AG10803 (cell line): ENCODE measurements at regions not wholly inside any gene's neighbourhood (a gene's known extent, or its start where the extent isn't known, plus 50 kb on each side); places are given as distances from the start of the nearest gene placed in this dataset.
"Not testable (repeated sequence)": the region's sequence is repeated elsewhere in the genome, so short reads cannot be mapped to it uniquely, and the experiment has no call there.

Experiments used
- DNase-seq: peaks from one replicate; pipeline ENCODE4 v3.0.0; 2010; ENCODE audit warnings: low read depth
- H3K4me3 ChIP-seq: 2 replicates; pipeline ENCODE4 v1.5.1; 2011; ENCODE audit warnings: mild to moderate bottlenecking, low read length, control low read depth
- TF ChIP-seq, protein P1 (sequence below): conservative IDR thresholded peaks from 2 replicates; pipeline ENCODE4 v1.5.1; 2011; ENCODE audit warnings: mild to moderate bottlenecking, low read length, control low read depth, inconsistent platforms

DNA sequence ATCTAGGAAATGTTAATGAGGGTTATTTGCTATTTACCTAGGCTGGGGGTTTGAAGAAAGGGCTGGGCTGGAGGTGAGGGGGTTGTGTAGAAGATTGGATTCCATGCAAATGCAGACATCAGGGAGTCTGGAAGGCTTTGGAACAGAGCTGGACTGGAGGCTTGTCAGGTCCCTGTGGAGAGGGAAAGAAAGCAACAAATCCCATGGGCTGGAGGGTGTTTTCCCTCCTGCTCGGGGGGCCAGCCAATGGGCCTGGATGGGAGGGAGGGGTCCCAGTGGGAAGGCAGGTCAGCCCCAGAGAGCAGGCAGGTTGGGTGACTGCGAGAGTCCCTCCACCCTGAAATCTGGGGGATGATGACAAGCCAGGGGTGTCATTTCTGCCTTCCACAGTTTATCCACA lies 431.8 kb downstream of the RPS24 start:
- DNase-seq, result no peak
- H3K4me3 ChIP-seq, result no peak overlapping the region
- TF ChIP-seq, protein P1, sequence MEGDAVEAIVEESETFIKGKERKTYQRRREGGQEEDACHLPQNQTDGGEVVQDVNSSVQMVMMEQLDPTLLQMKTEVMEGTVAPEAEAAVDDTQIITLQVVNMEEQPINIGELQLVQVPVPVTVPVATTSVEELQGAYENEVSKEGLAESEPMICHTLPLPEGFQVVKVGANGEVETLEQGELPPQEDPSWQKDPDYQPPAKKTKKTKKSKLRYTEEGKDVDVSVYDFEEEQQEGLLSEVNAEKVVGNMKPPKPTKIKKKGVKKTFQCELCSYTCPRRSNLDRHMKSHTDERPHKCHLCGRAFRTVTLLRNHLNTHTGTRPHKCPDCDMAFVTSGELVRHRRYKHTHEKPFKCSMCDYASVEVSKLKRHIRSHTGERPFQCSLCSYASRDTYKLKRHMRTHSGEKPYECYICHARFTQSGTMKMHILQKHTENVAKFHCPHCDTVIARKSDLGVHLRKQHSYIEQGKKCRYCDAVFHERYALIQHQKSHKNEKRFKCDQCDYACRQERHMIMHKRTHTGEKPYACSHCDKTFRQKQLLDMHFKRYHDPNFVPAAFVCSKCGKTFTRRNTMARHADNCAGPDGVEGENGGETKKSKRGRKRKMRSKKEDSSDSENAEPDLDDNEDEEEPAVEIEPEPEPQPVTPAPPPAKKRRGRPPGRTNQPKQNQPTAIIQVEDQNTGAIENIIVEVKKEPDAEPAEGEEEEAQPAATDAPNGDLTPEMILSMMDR, result no peak

DNA sequence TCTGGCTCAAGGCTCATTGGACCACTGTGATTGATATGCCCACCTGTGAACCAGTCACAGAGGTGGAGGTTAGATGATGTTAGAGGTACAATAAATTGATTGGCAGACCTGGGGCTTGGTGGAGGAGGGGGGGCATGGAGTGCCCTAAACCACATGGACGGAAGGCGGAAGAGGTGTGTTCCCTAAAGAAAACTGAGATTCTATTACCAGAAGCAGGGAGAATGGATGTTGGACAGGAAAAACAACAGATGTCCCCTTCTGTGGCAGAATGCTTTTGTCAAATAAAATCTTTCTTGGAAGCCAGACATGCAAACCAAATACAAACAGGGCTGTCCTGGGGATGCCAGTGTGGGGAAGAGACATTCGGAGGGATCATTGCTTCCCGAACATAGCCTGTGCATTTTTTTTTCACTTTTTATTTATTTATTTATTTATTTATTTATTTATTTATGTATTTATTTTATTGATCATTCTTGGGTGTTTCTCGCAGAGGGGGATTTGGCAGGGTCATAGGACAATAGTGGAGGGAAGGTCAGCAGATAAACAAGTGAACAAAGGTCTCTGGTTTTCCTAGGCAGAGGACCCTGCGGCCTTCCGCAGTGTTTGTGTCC lies 433.9 kb downstream of the RPS24 start:
- TF ChIP-seq, protein P1, result no peak
- no peak for DNase-seq
- H3K4me3 ChIP-seq, result no peak overlapping the region

DNA sequence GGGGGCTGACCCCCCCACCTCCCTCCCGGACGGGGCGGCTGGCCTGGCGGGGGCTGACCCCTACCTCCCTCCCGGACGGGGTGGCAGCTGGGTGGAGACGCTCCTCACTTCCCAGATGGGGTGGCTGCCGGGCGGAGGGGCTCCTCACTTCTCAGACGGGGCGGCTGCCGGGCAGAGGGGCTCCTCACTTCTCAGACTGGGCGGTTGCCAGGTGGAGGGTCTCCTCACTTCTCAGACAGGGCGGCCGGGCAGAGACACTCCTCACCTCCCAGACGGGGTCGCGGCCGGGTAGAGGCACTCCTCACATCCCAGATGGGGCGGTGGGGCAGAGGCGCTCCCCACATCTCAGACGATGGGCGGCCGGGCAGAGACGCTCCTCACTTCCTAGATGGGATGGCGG lies 435.1 kb downstream of the RPS24 start:
- H3K4me3 ChIP-seq, DNase-seq: not testable (repeated sequence)

DNA sequence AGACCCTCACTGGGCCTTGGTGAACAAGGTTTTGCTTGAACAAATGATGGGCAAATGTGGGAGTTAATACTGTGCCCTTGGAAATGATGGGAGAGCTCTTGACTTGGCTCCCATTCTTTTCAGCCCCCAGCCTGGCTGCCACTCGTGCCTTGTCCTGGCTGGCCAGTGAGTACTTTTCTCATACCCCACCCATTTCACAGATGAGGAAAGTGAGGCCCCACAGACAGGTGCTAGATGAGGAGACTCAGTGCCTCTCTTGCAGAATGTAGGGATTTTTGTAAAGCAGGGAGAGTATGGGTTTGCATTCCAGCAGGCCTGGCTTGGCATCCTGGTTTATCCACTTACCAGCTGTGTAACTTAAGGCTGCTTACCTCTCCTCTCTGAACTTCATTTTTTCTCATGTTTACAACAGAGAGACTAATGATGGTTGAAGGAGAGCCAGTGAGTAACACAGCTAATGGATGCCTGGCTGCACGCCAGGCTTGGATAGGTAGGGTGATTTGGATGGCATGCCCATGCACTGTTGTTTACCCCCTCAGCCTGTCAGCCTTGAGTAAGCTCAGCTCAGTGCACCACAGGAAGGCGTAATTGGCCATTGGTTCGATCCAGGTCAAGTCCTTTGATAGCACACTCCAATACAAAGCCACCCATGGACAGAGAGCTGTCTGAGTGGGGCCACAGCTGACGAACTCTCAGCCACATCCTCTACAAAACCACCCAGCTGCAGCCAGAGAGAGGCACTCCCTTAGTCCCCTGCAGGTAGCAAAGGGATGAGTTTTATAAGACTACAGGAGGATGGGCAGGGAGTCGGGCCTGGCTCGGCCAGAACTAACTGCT lies 436.8 kb downstream of the RPS24 start:
- TF ChIP-seq, protein P1, result no peak
- no peak for DNase-seq
- H3K4me3 ChIP-seq, result no peak overlapping the region

DNA sequence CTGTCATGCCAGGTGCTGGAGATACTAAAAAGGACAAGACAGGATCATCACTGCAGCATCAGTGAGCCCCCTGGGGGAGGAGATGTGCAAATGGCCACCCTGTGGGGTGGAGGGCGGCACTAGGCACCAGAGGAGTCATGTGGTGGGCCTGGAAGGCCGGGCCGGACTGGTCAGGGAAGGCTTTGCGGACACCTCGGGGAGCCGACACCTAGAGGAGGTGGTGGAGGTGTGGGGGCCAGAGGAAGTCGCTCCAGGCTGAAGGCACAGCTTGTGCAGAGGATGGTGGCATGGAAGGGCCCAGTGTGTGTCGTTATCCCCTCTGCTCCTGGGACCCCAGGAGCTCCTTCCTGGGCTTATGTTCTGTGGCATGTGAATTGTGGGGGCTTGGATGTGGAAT lies 437.7 kb downstream of the RPS24 start:
- no peak overlapping the region for H3K4me3 ChIP-seq
- DNase-seq, result no peak
- TF ChIP-seq, protein P1, result no peak

DNA sequence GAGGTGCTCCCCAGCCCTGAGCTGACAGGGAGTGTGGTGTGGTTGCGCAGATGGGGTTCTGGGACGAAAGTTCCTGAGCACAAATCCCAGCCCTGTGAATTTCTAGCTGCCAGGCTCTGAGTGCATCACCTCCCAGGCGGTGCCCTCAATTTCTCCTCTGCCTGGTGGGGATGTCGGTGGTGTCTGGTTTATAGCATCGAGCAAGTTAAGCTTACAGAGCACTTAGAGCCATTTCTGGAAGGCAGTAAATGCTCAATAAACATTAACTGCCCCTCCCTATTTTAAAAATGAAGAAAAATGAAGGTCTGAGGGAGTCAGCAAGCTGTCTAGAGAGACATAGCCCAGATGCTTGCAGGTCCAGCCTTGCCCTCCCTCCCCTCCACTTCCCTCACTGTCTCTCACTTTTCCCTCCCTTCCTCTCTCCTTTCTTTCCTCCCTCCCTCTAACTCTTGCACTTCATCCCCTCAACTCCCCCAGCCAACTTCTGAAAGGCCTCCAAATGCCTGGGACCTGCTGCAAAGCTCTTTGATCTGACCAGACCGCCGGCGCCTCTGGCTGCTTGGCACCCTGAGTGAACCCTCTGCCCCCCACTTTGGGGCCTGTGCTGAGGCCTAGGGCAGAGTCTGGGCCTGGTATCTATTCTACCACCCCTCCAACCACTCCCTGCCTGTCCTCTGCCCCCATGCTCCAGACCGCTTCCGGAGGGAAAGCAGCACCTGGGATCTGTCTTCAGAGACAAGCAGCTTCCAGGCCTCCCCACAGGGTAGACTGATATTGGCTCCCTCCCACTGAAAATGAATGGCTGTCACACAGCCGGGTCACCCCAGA lies 438.3 kb downstream of the RPS24 start:
- no peak overlapping the region for H3K4me3 ChIP-seq
- TF ChIP-seq, protein P1, result no peak
- DNase-seq, result no peak

DNA sequence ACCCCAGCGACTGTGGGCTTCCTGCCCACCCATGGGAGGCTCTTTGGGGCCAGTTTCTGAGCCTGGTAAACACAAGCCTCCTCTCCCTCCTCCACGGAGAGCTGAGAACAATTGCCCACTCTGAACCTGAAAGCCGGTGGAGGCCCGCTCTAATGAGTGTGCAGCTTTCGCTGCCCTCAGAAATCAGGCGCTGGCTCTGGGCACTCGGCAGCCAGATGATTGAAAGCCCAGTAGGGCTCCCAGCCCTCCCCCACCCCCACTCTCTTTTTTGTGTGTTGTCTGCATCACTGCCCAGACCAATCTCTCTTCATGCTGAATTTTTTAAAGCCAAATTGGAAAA lies 438.9 kb downstream of the RPS24 start:
- H3K4me3 ChIP-seq, result no peak overlapping the region
- TF ChIP-seq, protein P1, result no peak
- DNase-seq, result no peak
